ENCODE measurements at regions not wholly inside any gene's neighbourhood (a gene's known extent, or its start where the extent isn't known, plus 50 kb on each side); places are given as distances from the start of the nearest gene placed in this dataset.
A peak's percentile ranks its signal among the peaks of the same experiment; 100 is the strongest.

DNA sequence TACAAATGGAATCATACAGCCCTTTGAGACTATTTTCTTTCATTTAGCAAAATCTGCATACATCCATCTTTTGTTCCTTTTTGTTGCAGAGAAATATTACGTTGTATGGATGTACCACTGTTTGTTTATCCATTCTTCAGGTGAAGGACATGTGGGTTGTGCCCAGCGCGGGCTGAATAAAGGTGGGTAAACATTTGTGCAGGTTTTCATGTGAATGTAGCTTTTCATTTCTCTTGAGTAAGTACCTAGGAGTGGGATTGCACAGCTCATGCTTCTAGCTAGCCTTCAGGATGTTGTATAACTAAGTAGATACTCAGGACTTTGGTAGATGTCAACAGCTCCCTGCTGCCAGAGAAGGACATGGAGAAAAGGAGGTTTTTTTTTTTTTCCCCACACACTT, 50.6 kb upstream of the SPRED2 start (continued):
- TF ChIP-seq ZNF549 (CRISPR knock-in tag; IDR thresholded peaks at IDR 0.05) (no peak), MIER3 (CRISPR knock-in tag; IDR thresholded peaks at IDR 0.05; ENCODE audit: borderline replicate concordance) (peak; percentile 28; the same call in 1 of the 2 replicates), ARID5B (CRISPR knock-in tag; IDR thresholded peaks at IDR 0.05) (peak; percentile 91), GMEB2 (CRISPR knock-in tag; IDR thresholded peaks at IDR 0.05; ENCODE audit: low read depth) (no peak), NPAS2 (CRISPR knock-in tag; IDR thresholded peaks at IDR 0.05; ENCODE audit: borderline replicate concordance) (no peak), ZNF280D (CRISPR knock-in tag; IDR thresholded peaks at IDR 0.05) (no peak), HOXD1 (CRISPR knock-in tag; IDR thresholded peaks at IDR 0.05) (no peak), YEATS4 (CRISPR knock-in tag; IDR thresholded peaks at IDR 0.05; ENCODE audit: borderline replicate concordance) (peak; percentile 28; the same call in 1 of the 2 replicates), ASH2L (IDR thresholded peaks at IDR 0.05; ENCODE audit: insufficient read length, low read depth, low read length) (no peak), ZNF567 (CRISPR knock-in tag; IDR thresholded peaks at IDR 0.05; ENCODE audit: borderline replicate concordance) (no peak), ZNF709 (CRISPR knock-in tag; IDR thresholded peaks at IDR 0.05) (no peak), ZSCAN25 (CRISPR knock-in tag; IDR thresholded peaks at IDR 0.05) (no peak)
- TF ChIP-seq, protein P1, sequence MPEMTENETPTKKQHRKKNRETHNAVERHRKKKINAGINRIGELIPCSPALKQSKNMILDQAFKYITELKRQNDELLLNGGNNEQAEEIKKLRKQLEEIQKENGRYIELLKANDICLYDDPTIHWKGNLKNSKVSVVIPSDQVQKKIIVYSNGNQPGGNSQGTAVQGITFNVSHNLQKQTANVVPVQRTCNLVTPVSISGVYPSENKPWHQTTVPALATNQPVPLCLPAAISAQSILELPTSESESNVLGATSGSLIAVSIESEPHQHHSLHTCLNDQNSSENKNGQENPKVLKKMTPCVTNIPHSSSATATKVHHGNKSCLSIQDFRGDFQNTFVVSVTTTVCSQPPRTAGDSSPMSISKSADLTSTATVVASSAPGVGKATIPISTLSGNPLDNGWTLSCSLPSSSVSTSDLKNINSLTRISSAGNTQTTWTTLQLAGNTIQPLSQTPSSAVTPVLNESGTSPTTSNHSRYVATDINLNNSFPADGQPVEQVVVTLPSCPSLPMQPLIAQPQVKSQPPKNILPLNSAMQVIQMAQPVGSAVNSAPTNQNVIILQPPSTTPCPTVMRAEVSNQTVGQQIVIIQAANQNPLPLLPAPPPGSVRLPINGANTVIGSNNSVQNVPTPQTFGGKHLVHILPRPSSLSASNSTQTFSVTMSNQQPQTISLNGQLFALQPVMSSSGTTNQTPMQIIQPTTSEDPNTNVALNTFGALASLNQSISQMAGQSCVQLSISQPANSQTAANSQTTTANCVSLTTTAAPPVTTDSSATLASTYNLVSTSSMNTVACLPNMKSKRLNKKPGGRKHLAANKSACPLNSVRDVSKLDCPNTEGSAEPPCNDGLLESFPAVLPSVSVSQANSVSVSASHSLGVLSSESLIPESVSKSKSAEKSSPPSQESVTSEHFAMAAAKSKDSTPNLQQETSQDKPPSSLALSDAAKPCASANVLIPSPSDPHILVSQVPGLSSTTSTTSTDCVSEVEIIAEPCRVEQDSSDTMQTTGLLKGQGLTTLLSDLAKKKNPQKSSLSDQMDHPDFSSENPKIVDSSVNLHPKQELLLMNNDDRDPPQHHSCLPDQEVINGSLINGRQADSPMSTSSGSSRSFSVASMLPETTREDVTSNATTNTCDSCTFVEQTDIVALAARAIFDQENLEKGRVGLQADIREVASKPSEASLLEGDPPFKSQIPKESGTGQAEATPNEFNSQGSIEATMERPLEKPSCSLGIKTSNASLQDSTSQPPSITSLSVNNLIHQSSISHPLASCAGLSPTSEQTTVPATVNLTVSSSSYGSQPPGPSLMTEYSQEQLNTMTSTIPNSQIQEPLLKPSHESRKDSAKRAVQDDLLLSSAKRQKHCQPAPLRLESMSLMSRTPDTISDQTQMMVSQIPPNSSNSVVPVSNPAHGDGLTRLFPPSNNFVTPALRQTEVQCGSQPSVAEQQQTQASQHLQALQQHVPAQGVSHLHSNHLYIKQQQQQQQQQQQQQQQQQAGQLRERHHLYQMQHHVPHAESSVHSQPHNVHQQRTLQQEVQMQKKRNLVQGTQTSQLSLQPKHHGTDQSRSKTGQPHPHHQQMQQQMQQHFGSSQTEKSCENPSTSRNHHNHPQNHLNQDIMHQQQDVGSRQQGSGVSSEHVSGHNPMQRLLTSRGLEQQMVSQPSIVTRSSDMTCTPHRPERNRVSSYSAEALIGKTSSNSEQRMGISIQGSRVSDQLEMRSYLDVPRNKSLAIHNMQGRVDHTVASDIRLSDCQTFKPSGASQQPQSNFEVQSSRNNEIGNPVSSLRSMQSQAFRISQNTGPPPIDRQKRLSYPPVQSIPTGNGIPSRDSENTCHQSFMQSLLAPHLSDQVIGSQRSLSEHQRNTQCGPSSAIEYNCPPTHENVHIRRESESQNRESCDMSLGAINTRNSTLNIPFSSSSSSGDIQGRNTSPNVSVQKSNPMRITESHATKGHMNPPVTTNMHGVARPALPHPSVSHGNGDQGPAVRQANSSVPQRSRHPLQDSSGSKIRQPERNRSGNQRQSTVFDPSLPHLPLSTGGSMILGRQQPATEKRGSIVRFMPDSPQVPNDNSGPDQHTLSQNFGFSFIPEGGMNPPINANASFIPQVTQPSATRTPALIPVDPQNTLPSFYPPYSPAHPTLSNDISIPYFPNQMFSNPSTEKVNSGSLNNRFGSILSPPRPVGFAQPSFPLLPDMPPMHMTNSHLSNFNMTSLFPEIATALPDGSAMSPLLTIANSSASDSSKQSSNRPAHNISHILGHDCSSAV (CRISPR knock-in tag; IDR thresholded peaks at IDR 0.05; ENCODE audit: borderline replicate concordance), result no peak
